ENCODE measurements at regions not wholly inside any gene's neighbourhood (a gene's known extent, or its start where the extent isn't known, plus 50 kb on each side); places are given as distances from the start of the nearest gene placed in this dataset.
"Not testable (repeated sequence)": the region's sequence is repeated elsewhere in the genome, so short reads cannot be mapped to it uniquely, and the experiment has no call there.

DNA sequence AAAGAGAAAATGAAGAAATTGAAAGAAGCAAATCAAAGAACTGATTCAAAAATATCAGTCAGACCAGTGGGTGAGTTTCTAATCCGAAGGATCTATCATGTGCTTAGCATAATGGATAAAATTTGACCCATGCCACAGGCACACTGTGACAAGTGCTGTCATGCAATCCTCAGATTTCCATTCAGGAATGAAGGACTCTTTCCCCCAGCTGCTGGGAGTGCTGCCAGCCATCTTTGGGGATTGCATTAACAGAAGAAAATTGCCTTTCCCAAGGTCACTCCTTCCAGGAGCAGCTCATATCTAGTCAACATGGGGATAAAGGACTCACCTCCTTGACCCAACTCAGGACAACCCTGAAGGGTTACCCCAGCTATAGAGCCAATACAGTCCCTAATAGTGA is 316.7 kb upstream of the TBX18 start:
- no peak for DNase-seq (ENCODE audit: low spot score)

DNA sequence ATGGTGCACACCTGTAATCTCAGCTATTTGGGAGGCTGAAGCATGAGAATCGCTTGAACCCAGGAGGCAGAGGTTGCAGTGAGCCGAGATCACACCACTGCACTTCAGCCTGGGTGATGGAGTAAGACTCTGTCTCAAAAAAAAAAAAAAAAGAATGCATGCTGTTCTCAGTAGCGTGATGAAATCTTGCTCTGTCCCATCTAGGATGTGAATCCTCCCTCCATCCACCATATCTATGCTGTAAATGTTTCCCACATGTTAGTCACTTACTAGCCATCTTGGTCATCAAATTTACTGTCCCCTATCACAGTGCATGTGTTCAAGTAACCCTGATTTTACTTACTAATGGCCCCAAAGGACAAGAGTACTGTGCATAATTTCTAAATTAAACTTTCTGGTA is 315.4 kb upstream of the TBX18 start:
- no peak for DNase-seq (ENCODE audit: low spot score)

DNA sequence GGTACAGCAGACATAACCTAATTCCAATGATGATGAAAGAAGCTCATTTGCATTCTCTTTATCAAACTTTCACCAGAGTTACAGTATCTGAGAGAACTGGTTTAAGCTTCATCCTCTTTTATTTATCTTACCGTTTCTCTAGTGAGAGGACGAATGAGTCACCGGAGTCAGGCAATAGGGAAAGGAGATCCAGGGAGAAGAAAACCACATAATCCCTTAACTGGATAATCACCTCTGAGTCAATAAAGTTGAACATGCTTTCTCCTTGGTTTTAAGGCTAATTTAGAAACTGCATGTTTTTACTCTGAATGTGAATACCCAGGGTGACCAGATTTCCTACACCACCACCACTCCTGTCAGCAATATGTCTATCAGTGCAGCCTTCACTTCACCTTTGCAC is 313.7 kb upstream of the TBX18 start:
- no peak for DNase-seq (ENCODE audit: low spot score)

DNA sequence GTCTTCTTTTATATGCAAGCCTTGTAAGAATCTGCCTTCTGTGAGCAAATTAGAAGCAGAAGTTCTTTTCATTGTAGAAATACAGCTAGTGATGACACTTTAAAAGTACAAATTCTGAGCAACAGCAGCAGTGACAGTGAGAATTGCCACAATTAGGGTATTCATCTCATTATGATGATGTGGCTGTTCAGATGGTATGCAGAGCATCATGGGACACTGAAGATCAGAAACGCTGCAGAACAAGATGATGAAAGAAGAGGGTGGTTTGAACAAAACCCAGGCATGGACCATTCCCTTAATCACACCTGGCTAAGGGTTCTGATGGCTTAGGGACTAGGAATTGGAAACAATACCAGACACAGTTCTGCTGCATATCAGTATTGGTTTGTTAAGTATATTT is 312.7 kb upstream of the TBX18 start:
- DNase-seq (ENCODE audit: low spot score), result no peak

DNA sequence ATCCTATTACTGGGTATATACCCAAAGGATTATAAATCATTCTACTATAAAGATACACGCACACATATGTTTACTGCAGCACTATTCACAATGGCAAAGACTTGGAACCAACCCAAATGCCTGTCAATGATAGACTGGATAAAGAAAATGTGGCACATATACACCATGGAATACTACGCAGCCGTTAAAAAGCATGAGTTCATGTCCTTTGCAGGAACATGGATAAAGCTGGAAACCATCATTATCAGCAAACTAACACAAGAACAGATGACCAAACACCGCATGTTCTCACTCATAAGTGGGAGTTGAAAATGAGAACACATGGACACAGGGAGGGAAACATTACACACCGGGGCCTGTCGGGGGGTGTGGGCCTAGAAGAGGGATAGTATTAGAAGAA is 307.4 kb upstream of the TBX18 start:
- DNase-seq (ENCODE audit: low spot score), result not testable (repeated sequence)

DNA sequence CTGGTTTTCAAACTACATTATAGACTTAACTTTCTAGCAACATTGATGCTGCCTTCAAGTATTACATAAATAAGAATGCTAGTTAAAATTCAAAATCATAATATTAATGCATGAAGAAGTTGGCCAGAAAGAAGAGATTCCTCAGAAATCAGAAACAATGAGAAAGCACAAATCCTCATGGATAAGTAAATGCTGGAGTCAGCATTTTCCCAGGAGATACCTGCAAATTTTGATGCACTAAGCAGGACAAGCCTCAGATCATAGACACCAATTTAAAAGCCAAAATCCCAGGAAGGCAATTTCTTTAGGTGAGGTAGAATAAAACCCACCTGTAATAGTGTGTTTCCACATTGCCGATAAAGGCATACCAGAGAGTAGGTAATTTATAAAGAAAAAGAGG is 305.2 kb upstream of the TBX18 start:
- no peak for DNase-seq (ENCODE audit: low spot score)

DNA sequence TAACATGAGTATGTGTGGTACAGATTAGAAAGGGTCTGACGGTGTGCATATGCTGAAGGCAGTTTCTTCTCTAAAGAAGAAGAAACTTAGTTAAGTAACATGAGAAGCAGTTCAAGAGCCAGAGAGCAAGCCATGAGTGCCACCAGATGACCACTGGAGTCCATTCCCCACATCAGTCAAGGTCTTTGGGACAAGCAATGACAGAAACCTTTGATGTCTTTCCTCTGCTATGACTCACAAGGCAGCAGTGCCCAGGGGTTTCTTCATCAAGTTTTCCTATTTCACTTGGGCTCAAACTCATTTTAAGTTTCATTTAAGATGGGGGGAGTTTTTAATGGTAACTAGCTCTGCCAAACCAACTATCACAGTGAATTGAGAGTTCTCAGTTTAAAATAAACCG is 303.8 kb upstream of the TBX18 start:
- no peak for DNase-seq (ENCODE audit: low spot score)

DNA sequence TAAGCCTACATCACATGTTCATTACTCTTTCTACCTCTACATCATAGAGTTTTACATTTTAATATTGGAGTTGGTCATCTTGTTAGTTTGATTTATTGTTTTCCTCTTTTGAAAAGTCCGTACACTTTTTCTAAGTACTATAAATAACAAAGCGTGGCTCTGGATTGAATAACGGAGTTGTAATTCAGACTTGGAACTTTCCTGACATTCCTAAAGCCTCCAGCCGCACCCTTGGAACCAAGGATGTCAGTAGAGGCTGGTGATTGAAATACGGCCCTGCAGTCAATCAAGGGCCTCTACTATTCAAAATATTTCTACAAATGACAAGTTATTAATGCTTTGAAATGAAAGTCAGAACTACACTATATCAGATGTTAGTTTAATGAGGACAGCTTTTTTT is 301.9 kb upstream of the TBX18 start:
- no peak for DNase-seq (ENCODE audit: low spot score)

DNA sequence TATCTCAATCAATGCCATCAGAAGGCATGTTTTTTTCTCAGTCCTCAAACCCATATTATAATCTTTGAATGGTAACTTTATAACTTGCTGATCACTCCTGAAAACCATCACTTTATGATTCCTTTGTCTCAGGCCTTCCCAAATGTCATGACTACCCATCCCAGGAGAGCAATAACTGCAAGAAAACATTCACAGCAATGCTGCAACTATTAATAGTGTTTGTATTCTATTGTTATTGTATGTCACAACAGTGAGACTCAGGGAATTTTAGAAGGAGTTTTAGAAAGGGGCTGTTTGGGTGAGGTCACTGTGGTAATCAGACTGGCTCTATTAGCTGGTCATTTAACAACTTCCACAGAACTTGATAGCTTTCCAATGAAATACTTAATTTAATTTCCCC is 301.4 kb upstream of the TBX18 start:
- no peak for DNase-seq (ENCODE audit: low spot score)

DNA sequence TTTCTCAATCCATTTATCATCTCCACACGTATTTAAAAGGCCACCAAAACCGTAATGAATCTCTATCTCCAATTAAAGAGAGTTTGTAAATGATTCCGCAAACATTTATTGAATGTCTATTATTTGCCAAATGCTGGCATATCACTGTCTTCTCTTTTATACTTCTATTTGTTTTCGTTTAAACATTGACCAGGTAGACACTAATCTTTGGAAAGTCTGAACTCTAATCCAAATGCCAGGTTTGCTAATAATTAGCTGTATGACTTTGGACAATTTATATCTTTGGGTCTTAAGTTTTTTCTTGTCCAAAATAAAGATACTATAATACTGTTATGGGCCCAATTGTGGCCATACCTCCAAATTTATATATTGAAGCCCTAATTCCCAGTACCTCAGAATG is 299.2 kb upstream of the TBX18 start:
- no peak for DNase-seq (ENCODE audit: low spot score)

DNA sequence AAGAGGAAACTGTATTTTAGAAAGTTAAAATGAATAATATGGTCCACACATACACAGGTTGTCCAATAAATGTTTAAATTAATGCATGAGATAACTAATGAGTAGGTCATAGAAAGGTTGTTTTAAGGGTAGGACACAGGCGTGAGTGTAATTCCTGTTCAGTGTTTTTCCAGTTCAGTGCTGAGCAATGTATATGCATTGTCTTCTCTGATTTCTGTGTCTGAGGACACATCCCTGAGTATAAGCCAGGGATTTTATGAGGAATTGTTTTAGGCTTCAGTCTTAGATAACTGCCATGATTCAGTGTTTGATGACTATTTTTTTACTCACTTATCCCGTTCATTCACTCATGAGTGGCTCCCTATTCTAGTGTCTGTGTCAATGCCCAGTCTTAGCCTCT is 298.5 kb upstream of the TBX18 start:
- no peak for DNase-seq (ENCODE audit: low spot score)

DNA sequence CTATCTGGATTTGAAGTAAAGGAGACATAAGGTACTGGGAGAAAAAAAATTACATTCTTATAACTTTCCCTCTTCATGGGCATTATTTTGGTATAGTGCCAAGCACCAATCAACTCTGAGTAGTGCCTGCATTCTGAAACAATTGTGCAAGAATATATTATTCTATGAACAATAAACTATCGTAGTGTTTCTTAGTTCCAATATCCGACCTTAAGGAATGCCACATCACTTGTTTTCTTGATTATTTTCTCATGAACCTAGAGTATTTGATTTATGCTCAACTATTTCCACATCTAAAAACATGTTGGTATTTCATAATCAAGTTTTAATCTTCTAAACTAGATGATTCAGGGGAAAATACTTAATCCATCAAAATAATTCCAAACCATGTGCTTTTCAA is 294.4 kb upstream of the TBX18 start:
- DNase-seq (ENCODE audit: low spot score), result no peak

DNA sequence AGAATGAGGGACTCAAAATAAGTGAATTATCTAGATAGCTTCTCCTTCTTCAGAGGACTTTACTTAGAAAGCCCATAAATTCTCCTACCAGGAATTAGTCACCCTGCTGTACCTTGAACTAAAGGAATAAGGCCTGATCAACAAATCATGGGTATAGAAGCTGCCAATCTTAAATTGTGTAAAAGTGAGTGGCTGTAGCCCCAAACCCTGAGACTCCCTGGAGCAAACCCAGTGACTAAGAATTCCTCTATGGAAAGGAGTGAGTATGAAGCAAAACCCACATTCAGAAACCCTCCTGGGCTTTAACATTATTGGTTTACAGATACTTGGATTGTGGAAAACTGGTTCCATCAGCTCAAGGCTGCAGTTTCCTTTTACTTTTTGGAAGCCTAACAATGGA is 285.8 kb upstream of the TBX18 start:
- no peak for DNase-seq (ENCODE audit: low spot score)

DNA sequence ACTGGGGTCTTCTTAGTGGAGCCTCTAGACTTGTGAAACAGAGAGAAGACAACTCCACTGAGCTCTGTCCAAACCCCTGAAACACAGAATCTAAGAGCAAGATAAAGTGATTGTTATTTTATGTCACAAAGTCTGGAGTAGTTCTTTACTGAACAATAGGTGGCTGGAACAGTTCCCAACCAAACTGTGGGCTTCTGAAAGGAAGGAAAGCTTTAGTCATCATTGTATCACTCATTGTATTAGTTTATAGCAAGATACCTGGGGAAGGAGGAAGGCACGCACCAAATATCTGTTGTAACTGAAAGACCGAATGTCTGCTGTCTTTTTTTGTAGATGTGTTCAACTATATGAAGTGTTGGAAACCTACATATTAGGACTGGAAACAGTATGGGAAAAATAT is 284.9 kb upstream of the TBX18 start:
- no peak for DNase-seq (ENCODE audit: low spot score)

DNA sequence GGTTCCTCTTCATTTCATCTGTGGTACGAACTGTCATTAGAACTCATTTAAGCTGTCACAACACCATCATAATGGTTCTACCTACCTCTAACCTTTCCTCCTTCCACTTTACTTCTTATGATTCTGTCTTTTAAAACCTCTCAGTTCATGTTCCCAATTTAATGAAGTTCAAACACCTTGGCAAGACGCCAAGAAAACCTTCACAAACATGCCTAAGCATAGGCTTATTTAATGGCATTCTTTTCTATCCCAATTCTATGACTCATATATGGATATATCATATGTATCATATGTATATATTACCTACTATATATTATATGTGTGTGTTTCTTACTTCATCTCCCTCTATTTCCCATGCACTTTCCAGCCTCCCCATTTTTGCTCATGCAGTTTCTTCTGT is 283.4 kb upstream of the TBX18 start:
- DNase-seq (ENCODE audit: low spot score), result no peak

DNA sequence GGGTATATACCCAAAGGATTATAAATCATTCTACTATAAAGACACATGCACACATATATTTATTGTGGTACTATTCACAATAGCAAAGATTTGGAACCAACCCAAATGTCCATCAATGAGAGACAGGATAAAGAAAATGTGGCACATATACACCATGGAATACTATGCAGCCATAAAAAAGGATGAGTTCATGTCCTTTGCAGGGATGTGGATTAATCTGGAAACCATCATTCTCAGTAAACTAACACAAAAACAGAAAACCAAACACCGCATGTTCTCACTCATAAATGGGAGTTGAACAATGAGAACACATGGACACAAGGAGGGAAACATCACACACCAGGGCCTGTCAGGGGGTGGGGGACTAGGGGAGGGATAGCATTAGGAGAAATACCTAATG is 281.4 kb upstream of the TBX18 start:
- DNase-seq (ENCODE audit: low spot score), result not testable (repeated sequence)

DNA sequence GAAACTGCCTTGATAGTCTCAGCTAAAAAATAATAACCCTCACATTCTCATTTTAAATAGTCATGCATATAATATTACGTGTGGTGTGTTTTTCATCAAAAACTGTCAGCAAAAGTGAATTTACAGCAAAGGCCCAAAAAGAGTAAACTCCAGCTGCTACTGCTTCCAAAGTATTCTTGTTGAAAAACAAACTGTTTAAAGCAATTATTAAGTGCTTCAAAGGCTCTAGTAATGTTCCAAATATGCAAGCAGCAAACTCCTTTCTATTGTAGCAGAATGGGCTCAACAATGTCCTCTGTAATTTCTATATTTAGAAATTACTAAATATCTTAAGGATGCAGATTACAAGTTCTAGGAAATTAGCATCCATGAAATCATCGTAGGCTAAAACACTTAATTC is 280.0 kb upstream of the TBX18 start:
- DNase-seq (ENCODE audit: low spot score), result no peak

DNA sequence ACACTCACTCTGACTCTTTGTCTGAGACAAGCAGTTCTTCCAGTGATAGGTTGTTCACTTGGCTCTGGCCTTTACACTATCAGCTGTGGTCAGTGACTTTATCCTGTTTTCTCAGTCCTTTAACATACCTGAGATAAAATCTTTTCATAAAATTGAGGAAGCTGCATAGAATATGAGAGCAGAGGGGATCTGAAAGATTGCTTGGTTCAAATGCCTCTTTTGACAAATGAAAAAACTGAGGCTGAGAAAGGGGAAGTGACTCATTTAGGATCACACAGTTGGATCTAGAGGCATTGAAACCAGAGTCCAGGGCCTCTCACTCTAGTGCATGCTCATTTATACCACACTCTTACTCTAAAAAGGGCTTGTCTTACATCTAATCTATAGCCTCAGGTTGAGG is 277.0 kb upstream of the TBX18 start:
- no peak for DNase-seq (ENCODE audit: low spot score)

DNA sequence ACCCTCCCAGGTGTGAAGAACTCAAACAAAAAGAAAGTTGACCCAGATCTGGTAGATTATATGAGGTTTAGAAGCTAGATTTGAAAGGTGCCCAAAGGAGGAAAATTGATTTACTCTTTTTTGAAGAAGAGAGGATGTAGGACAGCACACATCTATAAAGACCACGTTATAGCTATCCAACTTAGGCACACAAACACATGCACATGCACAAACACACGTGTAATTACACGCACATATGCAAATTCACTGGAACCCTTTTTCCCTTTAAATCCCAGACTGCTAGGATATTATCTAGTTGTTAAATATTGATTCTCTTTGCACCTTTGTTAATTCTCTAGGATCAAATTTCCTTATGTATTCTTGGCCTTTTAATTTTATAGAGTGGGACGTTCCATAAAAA is 272.8 kb upstream of the TBX18 start:
- no peak for DNase-seq (ENCODE audit: low spot score)

DNA sequence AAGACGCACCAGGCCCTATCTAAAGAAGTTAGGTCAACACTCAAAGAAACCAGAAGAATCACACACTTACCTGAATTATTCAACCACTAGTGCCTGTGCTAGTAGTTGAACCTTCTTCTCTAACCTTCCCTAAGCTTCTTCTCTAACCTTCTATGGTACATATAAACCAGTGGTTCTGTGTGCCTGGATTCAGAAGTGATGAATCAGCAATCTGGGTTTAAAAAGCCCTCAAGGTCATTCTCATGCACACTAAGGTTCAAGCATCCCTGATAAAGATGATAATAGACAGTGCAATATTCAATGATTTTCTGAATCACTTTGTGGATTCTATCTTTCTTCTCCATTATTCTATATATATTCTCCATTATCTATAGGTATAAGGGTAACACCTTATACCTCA is 271.4 kb upstream of the TBX18 start:
- DNase-seq (ENCODE audit: low spot score), result no peak

DNA sequence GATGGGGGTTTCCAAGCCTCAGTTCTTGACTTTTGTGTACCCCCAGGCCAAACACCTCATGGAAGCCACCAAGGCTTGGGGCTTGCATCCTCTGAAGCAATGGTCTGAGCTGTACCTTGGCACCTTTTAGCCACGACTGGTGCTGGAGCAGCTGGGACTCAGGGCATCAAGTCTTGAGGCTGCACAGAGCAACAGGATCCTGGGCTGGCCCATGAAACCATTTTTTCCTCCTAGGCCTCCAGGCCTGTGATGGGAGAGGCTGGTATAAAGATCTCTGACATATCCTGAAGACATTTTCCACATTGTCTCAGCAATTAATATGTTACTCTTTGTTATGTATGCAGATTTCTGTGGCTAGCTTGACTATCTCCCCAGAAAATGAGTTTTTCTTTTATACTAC is 269.1 kb upstream of the TBX18 start:
- DNase-seq (ENCODE audit: low spot score), result no peak

DNA sequence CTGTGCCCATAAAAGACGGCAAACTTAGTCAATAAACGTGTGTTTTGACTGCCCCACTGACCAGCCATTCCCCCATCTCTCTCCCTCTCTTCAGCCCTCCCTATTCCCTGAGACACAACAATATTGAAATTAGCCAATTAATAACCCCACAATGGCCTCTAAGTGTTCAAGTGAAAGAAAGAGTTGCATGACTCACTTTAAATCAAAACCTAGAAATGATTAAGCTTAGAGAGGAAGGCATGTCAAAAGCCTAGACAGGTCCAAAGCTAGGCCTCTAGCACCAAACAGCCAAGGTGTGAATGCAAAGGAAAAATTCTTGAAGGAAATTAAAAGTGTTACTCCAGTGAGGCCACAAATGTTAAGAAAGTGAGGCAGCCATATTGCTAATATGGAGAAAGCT is 261.6 kb upstream of the TBX18 start:
- no peak for DNase-seq (ENCODE audit: low spot score)

DNA sequence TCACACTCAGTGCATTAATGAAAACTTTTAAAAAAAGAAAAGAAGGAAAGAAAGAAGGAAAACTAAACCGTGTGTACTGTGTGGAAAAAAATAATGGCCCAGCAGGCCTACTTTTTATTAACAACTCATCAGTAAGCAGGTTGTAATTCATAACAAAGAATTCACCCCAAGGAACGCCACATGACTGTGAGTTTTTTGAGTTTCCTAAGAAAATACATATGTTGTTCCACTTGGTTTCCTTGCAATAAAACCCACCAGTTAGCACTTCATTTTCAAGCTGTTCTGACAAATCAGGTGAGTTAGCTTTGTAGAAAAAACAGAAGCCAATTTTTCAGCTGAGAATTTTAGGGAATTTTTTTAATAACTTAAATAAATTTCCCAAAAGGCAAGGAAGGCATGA is 259.3 kb upstream of the TBX18 start:
- DNase-seq (ENCODE audit: low spot score), result no peak

DNA sequence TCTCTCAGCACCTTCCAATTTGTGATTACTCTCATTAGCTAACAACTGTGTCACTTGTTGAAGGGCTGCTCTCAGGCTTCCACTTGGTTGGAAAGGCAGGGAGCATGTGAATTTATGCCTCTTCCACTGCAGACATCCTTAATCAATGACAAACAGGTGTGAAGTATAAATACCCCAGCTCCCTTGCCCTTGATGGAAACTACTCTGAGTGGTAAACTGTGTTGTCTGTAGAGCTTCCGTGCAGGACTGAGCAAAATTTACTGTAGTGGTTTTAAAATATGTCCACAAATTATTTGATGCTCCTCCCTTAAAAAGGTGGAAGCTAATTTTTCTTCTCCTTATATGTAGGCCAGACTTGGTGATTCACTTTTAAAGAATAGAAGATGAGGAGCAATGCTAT is 253.0 kb upstream of the TBX18 start:
- no peak for DNase-seq (ENCODE audit: low spot score)

DNA sequence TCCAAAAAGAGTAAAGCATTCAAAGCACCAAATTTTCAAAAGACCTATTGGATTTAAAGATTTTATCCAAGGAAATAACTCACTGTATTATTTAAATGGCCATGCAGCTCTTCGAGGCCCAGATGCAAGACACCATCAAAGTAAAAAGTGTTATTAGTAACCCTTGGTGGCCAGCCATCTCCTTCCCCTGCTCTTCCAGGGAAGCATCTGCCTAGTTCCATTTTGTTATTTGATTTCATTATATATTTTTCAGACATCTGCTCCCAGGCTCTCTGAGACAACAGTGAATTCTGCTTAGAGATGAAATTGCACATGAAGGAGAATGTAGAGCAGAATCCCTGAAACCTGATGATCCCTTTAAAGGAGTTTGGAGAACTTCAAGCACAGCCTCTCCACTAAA is 252.3 kb upstream of the TBX18 start:
- DNase-seq (ENCODE audit: low spot score), result no peak
